ENCODE measurements at regions not wholly inside any gene's neighbourhood (a gene's known extent, or its start where the extent isn't known, plus 50 kb on each side); places are given as distances from the start of the nearest gene placed in this dataset.

DNA sequence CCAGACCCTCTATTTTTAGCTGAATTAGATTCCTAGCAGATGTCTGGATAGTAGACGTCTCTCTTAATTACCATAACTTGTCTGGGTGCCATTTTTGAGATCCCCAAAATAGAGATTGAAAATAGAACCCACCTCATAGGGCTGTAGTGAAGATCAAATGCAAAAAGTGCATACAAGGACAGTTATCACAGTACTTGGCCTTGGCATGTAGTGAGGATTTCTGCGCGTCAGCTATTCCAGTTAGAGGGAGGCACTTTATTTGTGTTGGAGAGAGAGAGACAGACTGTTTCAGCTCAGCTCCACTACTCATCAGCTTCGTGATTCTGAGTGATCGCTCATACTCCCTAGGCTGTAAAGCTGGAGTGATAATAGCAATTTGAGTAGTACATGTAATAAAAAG, 59.6 kb upstream of the CDH13 start:
- DNase-seq (ENCODE audit: low read depth in 2 of 2), result no peak

DNA sequence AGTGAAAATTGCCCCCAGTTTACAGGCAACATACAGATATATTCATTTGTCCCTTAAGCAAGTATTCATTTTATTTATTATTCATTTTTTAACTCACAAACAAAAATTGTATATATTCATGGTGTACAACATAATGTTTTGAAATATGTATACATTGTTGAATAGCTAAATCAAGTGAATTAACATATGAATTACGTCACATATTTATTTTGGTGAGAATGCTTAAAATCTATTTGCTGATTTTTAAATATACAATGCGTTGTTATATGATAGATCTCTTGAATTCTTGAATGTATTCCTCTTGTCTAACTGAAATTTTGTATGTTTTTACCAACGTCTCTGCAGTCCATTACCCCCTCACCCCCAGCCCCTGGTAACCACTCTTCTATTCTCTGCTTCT, 63.4 kb upstream of the CDH13 start:
- DNase-seq (ENCODE audit: low read depth in 2 of 2), result no peak

DNA sequence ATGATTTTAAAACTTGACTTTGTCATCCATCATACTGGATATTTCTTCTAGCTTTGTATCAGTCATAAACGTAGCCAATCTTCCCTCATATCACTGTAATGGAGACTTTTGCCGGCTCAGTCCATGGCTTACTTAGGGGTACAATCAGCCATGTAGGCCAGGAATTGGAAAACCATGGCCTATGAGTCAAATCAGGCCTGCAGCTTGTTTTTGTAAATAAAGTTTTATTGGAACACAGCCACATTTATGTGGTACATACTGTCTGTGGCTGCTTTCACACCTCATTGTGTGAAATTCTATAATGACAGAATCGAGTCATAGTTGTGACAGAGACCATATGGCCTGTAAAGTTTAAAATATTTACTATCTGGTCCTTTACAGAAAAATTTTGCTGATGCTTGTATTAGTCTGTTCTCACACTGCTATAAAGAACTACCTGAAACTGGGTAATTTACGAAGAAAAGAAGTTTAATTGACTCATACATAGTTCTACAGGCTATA, 64.5 kb upstream of the CDH13 start:
- DNase-seq (ENCODE audit: low read depth in 2 of 2), result no peak

DNA sequence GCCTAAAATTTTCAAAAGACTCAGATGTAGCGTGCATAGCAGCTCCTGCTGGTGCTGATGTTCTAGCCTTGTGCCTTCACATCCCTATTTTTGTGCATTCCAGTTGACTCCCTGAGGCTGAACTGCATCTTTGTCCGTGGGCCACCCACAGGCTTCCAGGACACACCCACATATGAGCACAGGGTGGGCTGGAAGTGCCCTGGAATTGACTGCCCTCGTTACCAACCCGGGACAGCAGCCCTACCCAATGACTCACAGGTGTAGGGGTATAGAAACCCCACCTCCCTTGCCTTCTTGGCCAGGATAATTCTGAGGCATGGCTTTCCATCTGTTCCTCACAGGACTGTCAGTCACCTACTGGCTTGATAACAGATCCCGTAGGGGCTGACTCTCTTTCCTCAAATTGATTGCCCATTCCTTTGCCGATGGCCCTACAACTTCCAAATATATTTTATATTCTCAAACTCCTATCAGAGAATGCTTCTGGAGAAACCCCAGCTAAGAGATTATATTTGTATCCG, 65.9 kb upstream of the CDH13 start:
- DNase-seq (ENCODE audit: low read depth in 2 of 2), result no peak

DNA sequence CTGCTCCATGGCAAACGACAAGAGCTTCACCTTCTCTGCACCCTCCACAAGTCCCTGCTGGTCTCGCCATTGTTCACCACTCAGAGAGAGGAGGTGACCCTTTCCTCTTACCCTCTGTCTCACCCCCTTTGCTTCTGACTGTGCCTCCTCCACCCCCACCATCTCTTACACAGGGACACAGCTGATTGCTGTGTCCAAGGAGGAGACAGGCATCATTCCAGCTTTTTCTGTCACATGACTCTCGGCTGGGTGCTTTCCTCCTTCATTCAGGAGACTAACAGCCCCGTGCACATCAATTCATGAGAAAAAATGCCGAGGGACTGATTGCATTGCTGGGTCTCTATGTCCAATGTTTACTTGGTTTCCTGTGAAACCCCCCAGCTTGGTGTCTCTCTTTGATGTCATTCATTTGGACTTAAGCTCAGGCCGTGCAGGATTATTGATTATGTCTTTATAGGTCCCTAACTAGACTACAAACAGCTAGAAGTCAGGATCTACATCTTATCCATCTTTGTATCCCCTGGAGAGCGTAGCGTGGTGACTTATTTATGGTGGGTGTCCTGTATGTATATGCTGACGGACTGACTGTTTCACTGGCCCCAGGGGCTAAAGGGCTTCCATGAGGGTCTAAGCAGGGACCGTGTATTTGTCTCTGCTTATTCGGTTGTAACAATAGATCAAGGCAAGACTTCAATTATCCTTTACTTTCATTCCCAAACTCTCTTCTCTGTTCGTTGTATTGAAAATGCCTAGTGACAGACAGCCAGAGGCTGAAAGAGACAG, 82.2 kb upstream of the CDH13 start:
- DNase-seq (ENCODE audit: low read depth in 2 of 2), result no peak

DNA sequence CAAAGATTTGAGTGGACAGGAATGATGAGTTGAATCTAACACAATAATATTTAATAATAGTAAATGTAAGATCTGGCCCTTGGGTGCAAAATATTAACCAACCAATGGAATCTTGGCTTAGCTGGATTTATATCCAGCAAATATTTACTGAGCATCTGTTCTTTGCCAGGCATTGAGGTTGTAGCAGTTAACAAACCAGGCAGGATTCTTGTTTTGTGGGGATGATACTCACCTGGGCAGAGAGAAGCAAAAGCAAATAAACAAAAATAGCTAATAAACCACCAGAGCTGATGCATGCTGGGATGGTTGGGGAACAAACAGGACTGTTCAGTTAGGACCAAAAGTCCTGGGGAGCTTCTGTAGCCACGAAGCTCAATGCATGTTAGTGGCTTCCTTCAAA, 84.1 kb upstream of the CDH13 start:
- no peak for DNase-seq (ENCODE audit: low read depth in 2 of 2)

DNA sequence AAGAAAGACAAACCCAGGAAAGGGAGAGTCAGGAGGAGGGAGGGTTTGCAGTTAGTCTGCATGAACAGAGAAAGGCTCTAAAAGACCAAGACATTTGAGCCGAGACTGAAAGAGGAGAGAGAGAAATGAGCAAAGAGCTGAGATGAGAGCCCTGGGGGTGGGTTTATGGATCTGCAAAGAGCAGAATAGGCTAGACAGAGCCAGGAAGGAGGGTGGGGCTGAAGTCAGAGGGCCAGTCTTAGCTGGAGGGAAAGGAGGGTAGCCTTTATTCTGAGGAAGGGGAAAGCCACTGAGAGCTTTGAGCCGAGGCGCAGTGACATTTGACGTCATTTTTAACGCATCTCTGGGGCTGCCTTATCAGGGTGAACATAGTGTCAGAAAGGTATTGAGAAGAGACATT, 85.7 kb upstream of the CDH13 start:
- DNase-seq (ENCODE audit: low read depth in 2 of 2), result no peak

DNA sequence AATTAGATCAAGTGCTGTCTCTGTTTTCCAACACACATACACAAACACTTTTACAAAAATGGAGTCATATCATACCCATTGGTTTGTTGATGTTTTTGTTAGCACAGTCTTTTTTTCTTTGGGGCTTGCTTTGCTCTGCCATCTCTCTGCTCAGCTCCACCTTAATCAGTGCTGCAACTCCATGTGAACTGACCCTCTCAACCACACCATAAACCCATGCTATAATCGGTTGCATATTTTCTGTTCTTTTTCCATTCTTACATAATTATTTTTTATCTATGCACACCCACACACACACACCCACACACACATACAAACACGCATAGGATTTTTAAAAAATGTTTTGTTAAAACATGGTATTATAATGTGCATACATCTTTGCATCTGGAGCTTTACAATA, 91.0 kb upstream of the CDH13 start:
- no peak for DNase-seq (ENCODE audit: low read depth in 2 of 2)

DNA sequence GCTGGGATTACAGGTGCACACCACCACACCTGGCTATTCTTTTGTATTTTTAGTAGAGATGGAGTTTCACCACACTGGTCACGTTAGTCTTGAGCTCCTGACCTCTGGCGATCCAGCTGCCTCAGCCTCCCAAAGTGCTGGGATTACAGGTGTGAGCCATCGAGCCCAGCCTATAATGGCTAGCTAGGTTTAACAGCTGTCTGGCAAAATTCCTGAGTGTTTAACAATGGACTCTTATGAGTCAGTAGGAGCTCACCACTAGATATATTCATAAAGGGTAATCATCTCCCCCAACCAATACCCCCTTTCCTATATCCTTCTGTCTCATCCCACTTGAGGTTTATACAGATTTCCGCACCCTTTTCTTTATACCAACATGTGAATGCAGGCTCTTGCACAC, 91.5 kb upstream of the CDH13 start:
- DNase-seq (ENCODE audit: low read depth in 2 of 2), result no peak

DNA sequence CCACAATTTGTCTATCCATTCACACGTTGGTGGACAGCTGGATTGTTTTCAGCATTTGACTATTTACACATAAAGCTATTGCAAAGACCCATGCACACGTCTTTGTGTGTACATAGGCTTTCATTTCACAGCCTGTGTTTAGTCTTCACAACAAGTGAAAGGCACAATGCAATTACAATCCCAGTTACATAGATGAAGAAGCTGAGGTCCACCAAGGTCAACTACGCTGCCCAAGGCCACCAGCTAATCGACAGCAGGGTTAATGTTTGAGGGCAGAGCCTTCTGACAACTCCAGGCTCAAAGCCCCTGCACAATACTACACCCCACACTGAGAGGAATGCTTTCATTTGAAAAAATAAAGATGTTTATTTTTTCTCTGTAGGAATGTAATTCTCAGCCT, 93.6 kb upstream of the CDH13 start:
- DNase-seq (ENCODE audit: low read depth in 2 of 2), result no peak

DNA sequence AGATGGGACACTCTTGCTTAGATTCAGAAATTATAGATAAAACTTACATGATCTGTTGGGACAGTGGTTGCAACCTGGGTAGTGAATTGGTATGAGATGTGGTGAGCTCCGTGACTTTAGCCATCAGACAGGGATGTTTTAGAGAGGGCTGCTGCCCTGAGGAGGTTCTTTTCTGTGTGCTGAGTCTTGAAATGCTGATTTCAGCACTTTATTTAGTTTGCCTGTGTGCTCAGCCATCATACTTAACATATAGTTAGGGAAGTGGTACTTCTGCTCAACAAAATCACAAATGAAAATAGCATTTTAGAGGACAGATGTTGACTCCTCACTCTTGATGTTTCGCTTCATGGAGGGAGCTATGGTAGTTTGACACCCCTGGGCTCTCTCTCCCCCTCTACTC, 95.9 kb upstream of the CDH13 start:
- no peak for DNase-seq (ENCODE audit: low read depth in 2 of 2)

DNA sequence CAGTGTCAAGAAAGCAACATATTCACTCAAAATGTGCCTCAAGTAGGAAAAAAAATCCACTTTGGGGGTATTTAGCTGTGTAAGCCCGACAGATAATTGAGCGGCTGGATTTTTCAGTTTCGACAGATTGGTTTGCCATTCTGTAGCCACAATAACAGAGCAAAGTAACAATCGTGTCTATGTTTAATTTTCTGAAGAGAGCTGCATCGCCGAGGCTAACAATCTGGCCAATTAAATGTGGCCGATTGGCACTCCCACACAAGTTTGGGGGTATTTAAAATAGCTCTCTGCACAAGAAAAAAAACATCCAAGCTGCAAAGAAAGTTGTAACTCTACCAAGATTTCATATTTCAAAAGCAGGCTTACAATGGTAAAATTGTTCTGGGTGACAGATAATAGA, 99.7 kb upstream of the CDH13 start:
- no peak for DNase-seq (ENCODE audit: low read depth in 2 of 2)

DNA sequence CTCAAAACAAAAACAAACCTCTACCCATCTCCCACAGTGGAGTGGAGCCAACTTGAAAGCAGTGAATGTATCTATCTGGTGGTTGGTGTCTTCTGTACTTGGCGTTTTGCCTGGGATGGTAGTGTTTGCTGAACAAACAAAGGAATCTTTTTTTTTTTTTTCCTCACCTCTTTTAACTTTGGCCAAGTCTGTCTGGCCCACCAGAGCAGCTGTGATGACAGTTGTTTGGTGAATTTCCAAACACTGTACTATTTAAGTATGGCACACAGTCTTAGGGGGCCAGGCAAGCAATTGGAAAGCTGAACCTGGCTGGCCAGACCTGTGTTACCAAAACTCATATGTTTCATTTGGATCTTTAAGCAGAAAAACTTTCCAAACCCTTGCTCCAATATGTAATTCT, 101.8 kb upstream of the CDH13 start:
- no peak for DNase-seq (ENCODE audit: low read depth in 2 of 2)

DNA sequence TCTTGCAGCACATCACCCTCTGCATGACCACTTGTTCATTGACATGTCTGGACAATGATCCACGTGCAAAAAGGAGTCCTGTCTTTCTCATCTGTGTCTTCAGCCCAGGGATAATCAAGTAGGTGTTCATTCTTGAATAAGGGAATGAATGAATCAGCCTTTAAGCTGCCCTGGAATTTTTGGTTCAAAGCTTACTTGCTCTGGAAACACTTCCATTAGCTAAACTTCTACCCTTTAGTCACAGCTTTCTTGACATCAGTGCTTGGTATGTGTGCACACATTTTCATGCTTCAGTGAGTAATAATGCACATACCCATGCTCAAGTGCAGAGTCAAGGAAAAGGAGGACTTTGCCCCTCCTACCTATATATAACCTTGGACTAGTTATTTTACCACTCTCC, 103.0 kb upstream of the CDH13 start:
- DNase-seq (ENCODE audit: low read depth in 2 of 2), result no peak

DNA sequence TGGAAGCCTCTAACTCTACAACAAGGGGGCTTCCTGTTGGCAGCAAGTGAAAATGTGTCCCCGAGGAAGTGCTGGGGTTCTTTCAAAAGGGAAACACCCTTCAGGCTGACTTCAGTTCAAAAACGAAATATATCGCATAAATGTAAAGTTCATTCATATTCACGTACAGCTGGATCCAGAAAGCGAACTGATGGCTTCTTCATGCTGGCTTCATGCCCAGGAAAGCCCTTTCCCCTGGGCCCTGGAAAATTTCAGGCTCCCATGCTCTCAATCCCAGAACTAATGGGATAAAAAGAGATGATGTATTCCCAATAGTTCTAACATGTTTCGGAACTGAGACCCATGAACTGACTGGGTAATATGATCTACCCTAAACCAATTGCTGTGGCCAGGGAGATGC, 104.7 kb upstream of the CDH13 start:
- no peak for DNase-seq (ENCODE audit: low read depth in 2 of 2)

DNA sequence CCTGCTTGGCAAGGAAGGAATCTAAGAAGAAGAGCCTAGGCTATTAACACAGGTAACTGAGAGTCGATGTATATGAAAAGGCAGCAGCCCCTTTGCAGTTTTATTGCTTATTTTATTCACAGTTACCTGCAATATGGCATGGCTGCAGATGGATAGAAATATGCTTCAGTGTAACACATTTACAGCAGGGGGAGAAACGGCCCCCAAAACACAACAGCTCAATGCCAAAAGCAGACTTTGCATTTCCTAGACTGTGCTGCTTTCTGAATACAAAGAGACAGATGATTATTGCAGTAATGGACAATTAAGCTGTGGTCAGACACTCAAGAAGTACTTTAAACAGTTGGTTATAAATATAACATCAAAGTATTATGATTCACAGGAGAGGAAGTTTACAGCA, 108.0 kb upstream of the CDH13 start:
- no peak for DNase-seq (ENCODE audit: low read depth in 2 of 2)

DNA sequence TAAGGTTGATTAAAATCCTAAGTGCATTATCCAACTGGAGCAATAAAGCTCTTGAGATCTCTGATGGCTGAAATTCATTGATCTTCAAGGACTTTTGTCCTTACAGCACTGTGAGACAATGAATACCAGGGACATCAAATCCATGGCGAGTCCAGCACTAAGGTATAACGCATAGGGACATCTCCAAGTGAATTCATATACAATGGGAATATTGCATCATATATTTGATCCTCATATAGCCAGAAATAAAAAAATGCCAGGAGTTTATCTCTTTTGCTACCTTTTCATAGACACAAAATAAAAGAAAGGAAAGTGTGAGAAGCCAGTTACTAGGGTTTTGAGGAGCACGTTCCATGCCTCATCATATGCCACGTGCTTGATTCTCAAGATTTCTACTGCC, 112.5 kb upstream of the CDH13 start:
- DNase-seq (ENCODE audit: low read depth in 2 of 2), result no peak

DNA sequence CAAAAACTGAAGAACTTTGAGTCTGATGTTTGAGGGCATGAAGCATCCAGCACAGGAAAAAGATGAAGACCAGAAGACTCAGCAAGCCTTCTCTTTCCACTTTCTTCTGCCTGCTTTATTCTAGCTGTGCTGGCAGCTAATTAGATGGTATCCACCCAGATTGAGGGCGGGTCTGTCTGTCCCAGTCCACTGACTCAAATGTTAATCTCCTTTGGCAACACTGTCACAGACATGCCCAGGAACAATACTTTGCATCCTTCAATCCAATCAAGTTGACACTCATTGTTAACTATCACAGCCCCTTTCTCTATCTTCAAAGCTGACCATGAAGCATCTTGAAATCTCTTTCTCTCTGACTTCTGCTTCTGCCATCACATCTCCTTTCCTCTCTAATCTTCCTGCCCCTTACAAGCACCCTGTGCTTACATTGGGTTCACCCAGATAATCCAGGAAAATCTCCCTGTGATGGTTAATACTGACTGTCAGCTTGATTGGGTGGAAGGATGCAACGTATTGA, 115.9 kb upstream of the CDH13 start:
- no peak for DNase-seq (ENCODE audit: low read depth in 2 of 2)

DNA sequence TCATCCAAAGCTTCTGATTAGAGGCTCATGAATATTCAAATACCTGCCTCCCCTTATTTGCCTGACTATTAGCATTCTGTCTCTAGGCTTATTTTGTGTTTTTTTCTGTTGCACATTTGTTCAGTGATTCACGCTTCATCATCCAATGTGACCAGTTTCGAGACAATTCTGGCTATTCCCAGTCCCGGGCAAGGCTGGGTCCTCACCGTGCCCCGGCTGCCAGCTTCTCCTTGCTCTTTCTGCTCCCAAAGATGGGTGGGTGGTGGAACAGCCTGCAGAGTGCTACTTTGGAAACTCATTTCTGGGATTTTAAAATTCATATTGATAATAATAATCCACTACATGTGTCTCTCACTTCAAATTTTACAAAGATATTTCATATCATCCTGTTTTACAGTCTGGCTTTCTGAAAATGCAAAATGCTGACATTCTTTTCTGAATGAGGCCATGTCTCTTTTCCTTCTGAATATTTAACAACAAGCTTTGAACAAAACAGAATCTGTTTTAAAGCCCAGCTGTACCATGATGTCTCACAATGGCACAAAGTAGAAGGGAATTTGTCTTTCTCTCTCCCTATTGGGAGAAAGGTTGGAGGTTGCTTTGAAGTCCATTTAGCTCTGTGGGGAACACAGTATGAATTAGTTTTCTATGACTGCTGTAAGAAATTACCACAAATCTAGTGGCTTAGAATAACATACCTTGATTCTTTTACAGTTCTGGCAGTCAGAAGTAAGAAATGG, 116.9 kb upstream of the CDH13 start:
- DNase-seq (ENCODE audit: low read depth in 2 of 2), result no peak

DNA sequence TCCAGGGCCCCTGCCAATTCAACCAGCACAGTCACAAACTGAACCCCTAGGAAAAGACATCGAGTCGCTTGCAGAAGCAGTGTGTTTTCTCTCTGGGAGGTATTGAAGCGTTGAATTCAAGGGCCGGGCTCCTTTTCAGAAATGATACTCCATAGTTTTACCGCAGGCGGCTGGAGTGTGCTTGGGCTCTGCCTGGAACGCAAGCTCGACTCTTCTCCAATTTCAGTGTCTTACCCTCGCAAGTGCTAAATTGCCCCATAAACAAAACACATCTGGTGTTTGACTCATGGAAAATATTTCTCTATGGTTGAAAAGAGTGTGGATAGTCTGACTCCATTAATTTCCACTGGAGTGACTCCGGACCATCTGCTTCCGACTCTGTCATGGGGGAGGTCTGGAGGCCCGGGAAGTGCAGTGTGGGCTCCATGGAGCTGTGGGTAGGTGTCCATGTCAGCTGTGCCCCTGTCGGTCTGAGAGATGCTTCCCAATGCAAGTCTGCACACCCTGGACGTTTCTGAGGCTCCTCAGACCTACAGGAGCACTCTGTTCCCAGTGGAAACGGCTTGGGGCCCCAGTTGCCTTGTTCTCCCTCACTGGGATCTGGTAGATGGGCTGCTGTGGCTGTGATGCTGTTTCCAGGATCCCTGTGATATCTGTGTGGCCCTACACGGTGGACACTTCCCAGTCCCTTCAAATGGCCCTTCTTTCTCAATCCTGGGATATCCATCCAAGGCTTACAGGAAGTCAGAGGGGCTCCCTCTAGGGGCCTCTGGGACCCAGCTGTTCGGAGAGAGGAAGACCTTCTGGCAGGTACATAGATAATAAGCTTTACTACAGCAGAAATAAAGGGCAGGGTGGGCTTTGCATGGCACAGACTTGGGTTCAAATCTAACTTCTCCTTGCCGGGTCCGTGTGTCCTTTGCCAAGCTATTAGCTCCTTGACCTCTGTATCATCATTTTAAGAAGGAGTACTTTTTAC, 119.8 kb upstream of the CDH13 start:
- DNase-seq (ENCODE audit: low read depth in 2 of 2), result no peak

DNA sequence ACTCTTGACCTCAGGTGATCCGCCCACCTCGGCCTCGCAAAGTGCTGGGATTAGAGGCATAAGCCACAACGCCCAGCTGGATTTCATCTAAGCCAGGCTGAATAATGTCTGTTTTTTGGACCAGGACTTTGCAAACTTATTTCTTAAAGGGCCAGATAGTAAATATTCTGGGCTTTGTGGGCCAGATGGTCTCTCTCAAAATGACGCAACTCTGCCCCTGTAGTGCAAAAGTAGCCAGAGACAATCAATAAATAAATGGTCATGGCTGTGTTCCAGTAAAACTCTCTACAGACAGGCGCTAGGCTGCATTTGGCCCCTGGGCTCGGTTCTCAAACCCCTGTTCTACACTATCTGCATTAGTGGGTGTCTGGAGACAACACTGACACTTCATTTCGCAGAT, 121.9 kb upstream of the CDH13 start:
- DNase-seq (ENCODE audit: low read depth in 2 of 2), result no peak

DNA sequence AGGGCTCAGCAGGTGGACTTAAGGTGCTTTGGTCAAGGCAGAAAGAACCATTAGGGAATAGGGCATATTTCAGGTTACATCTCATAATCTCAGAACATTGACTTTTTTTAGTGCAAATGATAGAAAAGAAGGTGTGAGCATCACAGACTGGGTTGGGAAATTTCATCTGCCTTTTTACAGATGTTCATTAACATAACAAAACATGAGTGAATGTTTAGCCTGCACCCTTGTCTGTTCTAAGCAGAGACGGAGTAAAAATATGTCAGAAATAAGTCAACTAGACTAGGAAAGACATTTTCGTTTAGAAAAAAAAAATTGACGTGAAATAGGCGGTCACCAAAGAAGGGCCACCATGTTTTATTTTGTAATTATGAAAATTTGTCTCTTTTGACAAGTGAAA, 127.5 kb upstream of the CDH13 start:
- no peak for DNase-seq (ENCODE audit: low read depth in 2 of 2)
